GM18907 (cell line): ENCODE measurements at regions not wholly inside any gene's neighbourhood (a gene's known extent, or its start where the extent isn't known, plus 50 kb on each side); places are given as distances from the start of the nearest gene placed in this dataset.
A peak's percentile ranks its signal among the peaks of the same experiment; 100 is the strongest.
"Not testable (repeated sequence)": the region's sequence is repeated elsewhere in the genome, so short reads cannot be mapped to it uniquely, and the experiment has no call there.

ENCODE experiments used
- ATAC-seq: cut with Tn5 transposase; IDR thresholded peaks from one replicate; pipeline ENCODE4 v1.9.1; 2021; ENCODE audit warnings: mild to moderate bottlenecking, moderate library complexity; ENCODE audit not compliant: unreplicated experiment

DNA sequence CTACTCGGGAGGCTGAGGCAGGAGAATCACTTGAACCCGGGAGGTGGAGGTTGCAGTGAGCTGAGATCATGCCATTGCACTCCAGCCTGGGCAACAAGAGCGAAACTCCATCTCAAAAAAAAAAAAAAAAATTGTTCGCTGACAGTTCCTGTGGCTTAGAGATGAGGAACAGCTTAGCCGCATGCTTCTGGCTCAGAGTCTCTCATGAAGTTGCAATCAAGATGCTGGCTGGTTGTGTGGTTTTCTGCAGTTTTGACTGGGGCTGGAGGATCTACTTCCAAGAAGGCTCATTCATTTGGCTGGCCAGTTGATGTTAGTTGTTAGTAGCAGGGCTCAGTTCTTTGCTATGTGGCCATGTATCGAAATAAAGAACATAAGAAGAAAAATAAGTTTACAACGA lies 69.9 kb upstream of the TBC1D5 start:
- not testable (repeated sequence) for ATAC-seq

DNA sequence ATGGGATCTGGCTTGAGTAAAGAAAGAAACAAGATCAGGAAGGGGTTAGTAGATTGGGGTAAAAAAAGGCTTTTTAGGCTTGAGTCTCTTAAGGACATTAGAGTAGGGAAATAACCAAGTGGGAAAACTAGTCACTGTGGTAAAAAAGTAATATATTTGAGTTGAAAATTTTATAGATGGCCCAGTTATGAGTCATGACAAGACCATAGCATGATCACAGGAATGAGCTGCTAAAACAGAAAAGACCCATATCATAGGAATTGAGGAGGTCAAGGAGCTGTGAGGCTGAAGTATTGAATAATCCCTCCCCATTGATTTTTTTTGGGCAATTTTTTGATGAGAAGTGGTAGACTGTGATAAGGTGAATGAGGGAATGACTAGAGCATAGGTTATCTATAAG lies 69.2 kb upstream of the TBC1D5 start:
- ATAC-seq, result no peak

DNA sequence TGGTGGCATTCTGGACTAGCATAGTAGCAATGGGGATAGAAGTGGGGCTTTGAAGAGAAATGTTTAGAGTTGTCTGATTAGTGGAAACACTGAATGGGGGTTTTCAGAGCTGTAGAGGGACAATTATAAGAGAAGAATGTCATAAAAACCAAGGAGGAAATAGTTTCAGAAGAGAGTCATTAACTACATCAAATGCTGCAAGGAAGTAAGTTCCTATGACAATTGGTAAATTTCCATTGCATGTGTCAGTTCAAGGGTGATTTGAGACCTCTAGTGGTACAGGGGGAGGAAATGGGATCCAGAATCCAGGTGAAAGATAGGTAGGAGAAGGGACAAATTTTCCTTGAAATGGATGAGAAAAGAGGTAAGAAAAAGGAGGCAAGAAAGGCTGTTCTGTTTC lies 68.3 kb upstream of the TBC1D5 start:
- no peak for ATAC-seq

DNA sequence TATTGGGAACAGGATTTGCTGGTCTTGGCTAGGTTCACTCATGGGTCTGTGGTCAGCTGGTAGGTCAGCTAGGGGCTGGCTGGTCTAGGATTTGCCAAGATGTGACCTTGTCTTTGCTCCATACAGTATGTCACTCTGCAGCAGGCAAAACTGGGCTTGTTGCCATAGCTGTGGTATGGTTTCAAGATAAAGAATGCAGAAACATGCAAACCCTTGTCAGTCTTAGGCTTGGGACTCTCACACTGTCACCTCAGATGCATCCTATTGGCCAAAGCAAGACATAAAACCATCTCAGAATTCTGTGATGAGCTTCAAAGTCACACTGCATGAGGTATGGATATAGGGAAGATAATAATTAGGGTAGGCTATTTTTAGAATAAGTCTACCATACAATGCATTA lies 66.6 kb upstream of the TBC1D5 start:
- ATAC-seq, result no peak

DNA sequence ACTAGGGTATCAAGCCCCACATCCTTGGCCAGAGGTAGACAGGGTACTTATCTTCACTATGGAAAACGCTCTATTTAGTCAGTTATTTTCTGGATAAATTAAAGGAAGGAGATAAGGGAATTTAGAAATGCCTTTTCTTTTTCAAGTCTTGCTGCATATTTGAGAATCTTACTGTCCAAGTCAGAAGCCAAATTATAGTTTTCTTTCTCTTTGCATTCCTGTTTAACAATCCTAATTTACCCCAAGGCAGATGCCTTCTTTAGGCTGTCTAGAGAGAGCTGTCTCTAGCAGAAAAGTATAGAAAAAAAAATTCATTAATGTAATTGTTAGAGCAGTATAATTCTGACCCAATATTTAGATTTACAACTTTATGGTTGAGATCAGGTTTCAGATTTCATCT lies 64.4 kb upstream of the TBC1D5 start:
- no peak for ATAC-seq

DNA sequence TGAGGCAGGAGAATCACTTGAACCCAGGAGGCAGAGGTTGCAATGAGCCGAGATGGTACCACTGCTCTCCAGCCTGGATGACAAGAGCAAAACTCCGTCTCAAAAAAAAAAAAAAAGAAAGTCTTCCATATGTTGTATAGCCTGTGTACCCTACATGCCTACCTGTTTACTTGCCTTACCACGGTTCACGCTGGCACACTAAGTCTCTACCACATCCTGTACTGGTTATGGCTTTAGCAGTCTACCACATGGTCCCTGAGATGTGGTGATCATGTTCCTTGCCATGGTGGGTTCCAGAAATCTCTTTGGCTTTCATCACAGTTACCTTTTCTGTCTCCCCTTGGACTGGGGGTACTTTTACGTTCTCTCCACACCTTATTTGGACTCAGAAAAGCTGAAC lies 63.8 kb upstream of the TBC1D5 start:
- ATAC-seq, result peak; percentile 54

DNA sequence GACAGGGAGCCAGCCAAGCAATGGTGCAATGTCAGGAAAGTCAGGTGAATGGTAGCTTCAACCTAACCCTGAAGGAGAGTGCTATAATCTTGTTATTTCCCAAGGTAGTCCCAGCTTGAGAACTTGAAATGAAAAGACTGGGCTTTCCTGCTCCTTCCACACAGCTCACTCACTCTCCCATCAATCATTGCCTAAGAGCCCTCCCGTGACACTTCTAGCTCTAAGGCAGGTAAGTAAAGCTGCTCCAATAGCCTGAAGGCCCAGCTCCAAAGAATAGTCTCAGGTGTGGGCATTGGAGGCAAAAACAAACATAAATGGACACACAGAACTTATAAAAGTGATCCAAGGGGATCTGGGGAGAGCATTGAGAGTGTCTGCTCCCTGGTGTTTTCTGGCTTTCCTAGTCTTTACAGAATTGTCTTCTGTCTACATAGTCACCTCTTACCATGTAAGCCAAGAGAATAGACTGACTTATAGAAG lies 63.1 kb upstream of the TBC1D5 start:
- ATAC-seq, result no peak

DNA sequence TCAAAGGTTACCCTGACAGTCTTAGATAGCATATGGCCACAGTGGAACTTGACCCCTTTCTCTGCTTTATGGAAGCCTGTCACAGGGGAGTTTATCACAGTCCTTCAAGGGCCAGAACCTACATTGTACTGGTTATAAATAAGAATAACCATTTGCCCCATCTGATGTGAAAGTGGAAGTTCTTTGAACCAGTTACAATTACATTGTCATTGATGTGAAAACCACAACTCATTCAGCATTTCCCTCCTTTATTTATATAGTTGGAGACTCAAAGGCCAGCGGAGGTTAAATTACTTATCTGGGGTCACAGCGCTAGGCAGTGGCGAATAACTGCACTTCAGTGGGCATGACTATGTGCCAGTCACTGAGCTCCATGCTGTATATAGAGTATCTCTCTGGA lies 60.5 kb upstream of the TBC1D5 start:
- ATAC-seq, result peak; percentile 64

DNA sequence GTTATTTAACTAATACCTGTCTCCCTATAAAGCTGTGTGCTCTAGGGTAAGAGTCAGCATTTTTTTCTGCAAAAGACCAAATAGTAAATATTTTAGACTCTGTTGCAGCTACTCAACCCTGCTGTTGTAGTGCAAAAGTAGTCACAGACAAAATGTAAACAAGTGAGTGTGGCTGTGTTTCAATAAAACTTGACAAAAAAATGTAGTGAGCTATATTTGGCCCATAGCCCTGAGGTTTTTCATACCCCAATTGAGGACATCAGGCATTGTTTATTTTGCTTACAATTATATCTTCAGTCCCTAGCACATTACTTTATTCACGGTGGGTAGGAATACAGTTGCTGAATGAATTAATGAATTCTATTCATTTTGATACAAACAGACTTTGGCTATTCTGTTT lies 58.7 kb upstream of the TBC1D5 start:
- no peak for ATAC-seq

DNA sequence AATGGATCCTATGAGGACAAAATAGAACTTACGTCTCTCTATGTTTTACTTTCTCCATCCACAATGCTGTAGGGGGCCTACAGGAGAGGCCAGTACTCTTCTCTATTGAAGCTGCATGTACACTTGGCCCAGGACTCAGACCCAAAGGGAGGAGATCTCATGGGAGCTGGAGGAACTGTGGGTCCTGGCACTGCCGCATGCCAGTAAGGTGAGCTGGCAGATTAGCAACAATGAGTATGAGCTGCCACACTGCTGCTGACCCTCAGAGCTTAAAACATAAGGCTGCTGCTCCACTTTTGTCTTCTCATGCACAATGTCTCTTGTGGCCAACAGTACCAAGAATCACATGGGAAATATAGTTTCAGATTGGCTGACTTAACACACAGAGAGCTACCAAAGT lies 57.8 kb upstream of the TBC1D5 start:
- ATAC-seq, result no peak

DNA sequence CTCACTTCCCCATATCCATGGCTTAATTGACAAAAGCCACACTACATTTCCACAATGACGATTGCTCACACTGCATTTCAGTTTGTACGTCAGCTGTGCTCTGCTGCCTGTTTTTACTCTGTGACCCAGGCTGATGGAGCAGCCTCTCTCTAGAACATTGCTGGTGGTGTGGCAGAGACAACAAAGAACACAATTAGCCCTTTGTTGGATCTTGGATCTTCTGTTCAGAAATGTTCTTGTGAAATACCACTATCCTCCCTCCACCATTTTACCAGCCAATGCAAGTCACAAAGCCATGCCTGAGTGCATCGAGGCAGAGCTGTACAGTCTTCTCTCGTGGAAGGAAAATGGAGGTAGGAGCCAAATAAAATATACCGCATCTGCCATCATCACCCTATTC lies 56.9 kb upstream of the TBC1D5 start:
- no peak for ATAC-seq

DNA sequence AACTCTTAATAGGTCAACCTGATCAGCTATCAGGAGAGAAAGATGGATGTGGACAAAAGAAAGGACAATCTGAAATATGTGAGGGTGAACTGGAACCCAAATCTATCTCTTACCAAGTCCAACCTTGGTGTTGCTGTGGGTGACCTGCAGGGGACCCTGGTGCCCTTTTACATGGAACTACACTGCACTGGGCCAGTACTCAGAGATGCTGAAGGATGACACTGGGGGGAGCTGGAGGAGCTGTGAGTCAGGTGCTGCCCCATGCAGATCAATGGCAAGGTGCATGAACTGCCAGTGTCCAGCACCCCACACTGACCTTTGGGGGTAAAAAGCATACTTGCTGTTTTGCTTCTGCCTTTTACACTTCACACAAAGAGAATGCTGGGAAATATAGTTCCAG lies 55.6 kb upstream of the TBC1D5 start:
- ATAC-seq, result no peak

DNA sequence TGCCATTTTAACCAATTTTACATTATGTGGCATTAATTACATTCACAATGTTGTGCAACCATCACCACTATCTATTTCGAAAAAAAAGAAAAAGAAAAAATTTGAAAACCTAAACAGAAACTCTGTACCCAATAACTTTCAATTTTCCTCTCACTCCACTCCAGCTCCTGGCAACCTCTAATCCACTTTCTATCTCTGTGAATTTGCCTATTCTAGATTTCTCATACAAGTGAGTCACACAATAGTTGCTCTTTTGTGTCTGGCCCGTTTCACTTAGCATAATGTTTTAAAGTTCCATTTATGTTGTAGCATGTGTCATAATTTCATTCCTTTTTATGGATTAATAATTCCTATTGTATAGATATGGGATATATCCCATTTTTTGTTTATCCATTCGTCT lies 53.3 kb upstream of the TBC1D5 start:
- ATAC-seq, result no peak

DNA sequence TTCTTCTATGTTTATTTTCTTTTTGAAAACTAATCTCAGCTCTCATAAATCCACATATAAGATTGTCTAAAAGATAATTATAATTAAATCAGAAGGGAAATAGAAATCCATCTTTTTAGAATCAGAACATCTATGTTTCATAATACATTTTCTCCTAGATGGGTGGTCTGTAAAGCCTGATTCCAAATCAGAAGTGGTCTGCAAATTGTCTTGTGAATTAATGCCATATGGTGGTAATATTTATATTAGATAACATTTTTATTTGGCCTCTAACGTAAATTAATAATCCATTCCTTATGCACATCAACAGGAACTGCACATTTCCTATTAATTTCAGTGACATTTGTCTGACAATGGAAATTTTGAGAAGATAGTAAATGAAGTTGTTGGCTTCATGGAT lies 52.8 kb upstream of the TBC1D5 start:
- ATAC-seq, result no peak

DNA sequence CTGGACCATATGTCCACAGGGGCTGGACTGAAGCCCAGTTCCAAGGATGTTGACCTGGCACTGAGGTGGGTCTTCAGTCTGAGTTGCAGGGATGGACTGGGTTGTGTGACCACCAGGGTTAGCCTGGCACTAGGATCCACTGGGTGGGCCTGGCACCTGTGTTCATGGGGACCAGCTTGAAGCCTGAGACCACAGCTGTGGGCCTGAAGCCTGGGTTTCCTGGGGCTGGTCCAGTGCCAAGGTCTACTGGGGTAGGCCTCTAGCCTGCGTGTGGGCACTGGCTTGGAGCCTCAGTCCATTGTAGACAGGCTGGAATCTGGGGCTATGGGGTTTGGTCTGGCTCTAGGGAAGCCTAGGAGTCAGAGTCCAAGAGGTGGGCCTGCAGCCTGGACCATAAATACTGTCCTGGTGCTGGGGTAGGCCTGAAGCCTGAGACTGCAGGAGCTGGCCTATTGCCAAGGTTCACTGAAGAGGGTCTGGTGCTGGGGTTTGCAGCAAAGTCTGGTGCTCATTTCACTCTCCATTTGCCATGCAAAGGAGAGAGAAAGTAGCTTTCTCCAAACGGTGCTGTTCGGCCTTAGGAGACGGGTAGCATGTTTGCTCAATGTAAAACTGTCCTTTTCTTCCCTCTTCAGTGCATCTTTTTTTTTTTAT lies 51.2 kb upstream of the TBC1D5 start:
- ATAC-seq, result no peak
